Middle frontal gyrus (tissue), 1 donor: ENCODE measurements at regions not wholly inside any gene's neighbourhood (a gene's known extent, or its start where the extent isn't known, plus 50 kb on each side); places are given as distances from the start of the nearest gene placed in this dataset.
A peak's percentile ranks its signal among the peaks of the same experiment; 100 is the strongest.

Source experiments
- DNase-seq: peaks from one replicate; pipeline ENCODE4 v3.0.0-alpha.2; 2015; ENCODE audit warnings: low spot score; ENCODE audit errors: extremely low spot score

DNA sequence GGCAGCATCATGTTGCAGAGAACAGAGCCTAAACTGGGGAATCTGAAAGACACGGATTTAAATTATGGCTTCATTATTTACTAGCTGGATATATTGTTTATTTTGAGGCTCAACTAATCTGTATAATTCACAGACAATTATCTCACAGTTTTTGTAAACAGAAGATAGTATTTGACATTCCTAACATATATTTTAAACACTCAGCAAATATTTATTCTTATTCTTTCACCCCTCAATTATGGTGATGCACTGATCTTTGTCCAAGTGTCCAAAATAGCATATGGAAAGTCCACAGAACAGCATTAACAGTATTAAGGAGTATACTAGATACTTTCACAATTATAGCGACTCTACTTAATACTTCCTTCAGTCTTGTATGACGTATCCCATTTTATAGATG, 257.0 kb downstream of the ADGRG6 start:
- no peak for DNase-seq

DNA sequence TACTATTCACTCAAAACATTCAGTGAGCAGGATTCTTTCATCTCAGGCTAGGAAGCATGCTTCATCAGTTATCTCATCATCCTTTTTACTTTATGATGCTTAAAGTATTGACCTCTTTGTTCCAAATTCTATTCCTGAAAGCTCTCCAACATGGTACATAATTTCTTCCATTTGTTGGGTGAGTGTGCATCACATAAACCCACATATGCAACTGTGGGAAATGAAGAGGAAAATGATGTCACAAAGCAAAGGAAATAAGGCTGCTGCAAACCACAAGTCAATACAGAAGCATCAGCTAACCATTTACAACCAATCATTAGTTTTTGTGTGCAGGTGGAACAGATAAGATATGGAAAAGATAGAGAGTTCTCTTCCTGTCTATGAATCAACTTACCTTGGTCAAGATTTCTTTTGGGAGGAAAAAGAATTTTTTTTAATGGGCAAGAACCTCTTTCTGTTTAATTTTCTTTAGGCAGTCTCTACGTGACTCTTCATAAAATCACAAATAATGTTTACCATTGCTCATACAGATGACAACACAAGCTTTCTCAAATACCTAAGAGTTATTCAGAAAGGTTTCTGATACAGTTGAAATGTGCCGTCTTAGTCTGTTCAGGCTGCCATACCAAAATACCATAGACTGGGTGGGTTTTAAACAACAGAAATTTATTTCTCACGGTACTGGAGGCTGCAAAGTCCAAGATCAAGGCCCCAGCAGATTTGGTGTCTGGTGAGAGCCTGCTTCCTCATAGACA, 259.9 kb downstream of the ADGRG6 start:
- no peak for DNase-seq

GRCh38 chr6:142562865-142563264, 261.1 kb downstream of the ADGRG6 start:
- DNase-seq: no peak

DNA sequence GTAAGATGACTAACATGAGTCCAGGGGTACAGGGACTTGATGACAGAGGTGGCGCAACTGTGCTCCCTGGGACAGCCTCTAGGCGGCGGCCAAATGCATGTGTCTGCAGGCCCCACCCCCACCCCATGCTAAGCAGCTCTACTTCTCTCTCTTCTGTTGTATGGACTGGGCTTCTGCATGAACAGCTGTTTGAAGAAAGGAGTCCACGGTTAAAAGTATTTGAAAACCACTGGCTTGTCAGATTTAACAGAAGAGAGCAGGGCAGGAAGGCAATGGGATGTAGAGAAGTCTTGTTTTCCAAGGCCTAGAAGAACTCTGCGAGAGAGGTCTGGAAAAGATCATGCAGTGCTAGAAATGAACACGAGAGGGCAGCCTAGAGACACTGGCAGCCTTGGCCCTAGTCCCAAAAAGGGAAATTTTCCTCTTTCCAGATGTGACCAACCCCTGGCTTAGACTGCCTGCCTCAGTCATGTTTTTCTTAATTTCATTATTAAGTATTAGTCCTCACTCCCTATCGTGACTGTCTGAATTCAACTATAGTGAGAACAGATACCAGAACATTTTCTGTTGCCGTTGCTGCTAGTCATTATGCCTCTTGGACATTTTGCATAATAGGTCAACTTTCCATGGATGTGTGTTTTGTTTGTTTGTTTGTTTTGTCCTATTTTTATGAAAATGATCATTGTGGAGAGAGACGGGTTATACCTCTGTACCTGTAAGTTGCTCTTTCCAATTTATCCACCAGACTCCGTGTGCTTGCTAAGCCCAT, 265.0 kb downstream of the ADGRG6 start:
- no peak for DNase-seq

GRCh38 chr6:142567461-142567860, 265.7 kb downstream of the ADGRG6 start:
- no peak for DNase-seq

- DNase-seq: peak; percentile 26
Measured at GRCh38 chr6:142568857-142569597, 267.2 kb downstream of the ADGRG6 start.

DNA sequence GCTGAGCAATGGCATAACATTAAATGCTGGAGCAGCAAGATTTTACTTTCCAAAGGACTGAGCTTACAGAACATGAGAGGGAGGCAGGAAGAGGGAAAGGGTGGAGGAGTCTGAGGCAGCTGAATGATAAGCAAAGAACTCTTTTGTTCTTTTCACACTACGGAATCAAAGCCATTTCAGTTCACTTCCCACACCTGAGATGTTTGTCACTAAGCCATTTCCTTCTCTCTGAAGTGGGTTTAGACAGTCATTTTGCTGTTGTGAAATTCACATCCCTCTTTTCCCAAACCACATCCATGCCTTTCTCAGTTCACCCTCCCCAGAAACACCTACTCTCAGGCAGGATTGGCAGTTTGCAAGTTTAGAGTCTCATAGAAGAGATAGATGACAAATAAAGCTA, 267.9 kb downstream of the ADGRG6 start:
- no peak for DNase-seq

DNA sequence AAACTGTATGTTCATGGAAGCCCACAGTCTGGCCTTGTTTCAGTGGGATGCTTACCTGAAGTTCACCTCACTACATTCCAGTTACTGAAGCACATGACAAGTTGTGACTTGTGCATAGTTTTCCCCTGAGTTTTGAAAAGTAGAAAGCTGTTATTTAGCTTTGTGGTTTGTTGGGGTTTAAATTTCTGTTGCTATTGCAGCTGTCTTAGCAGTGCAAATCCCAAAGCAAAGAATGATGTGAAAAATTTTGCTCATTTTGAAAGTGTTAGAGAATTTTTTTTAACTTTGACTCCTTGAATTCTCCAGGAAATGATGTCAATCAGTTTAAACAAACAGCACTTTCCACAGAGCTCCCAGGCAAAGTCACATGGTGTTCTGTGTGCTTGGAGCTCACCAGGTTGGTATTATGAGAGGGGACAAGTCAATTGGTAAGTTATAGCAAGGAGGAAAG, 268.4 kb downstream of the ADGRG6 start:
- no peak for DNase-seq

- no peak for DNase-seq
Measured at GRCh38 chr6:142592876-142593275, 291.1 kb downstream of the ADGRG6 start.

- DNase-seq: no peak
Measured at GRCh38 chr6:142597836-142598235, 296.0 kb downstream of the ADGRG6 start.

DNA sequence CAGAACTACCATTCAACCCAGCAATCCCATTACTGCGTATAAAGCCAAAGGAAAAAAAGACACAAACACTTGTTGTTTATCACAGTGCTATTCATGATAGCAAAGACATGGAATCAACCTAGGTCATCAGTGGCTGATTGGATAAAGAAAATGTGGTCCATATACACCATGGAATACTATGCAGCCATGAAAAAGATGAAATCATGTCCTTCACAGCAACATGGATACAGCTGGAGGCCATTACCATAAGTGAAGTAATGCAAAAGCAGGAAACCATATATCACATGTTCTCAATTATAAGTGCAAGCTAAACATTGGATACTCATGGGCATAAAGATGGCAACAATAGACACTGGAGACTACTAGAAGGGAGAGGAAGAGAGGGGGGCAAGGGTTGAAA, 299.6 kb downstream of the ADGRG6 start:
- DNase-seq: no peak

DNA sequence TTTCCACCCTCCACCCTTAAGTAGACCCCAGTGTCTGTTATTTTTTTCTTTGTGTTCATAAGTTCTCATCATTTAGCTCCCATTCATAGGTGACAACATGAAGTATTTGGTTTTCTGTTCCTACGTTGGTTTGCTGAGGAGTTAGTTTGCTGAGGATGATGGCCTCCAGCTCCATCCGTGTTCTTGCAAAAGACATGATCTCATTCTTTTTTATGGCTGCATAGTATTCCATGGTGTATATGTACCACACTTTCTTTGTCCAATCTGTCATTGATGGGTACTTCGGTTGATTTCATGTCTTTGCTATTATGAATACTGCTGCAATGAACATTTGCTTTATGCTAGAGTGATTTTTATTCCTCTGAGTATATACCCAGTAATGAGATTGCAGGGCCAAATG, 301.2 kb downstream of the ADGRG6 start:
- no peak for DNase-seq

GRCh38 chr6:142605922-142606485, 304.2 kb downstream of the ADGRG6 start:
- DNase-seq: no peak

DNA sequence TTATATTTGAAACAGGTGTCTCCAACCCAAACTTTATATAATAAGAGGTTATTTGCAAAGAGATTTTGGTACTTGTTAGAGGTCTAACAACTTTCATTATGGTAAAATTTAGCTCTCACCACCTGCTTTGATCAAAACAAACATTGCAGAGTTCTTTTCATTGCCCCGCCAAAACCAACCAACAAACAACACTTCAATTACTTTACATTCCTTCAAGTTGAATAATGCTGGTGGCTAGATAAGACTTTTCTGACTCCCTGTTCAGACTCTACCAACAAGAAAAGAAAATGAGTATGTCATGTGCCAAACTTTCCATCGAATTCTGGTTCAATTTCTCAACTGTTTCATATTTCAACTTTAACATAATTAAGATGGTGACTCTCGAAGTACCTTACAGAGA, 311.1 kb downstream of the ADGRG6 start:
- no peak for DNase-seq

DNA sequence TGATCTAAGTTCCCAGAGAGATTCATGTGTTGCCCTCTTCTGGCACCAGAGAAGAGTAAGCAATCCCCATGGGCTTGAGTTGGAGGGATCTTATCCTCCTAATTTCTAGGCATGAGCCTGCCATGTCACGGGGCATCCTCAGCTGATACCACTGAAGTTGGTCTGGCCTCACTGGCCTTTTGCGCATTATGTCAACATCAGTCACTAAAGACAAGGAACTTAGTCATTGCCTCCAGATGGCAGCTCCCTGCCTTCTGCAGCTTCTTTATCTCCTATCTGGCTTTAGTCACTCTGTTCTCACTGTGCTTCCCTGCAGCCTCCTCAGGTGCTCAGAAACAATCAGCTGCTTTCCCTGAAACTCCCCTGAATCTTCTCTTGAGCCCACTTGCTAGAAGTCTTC, 312.2 kb downstream of the ADGRG6 start:
- no peak for DNase-seq

- DNase-seq: no peak
Measured at GRCh38 chr6:142617158-142617557, 315.4 kb downstream of the ADGRG6 start.

DNA sequence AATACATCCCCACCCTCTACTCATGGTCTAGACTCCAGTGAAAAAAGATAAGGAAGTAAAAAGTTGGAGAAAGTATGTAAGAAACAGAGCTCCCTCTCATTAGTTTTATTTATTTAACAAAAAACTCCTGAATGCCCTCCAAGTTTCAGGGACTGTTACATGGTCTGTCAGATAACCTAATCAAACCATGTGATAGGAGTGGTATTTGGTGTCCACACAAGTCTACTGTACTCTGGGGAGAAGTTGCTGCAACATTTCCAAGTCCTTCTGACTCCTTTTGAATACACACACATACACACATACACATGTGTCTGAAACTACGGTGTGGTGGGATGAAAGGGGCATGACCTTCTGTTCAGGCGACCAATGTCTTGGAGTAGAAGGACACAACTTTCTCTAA, 320.0 kb downstream of the ADGRG6 start:
- DNase-seq: no peak

GRCh38 chr6:142624978-142625715, 319.8 kb downstream of the HIVEP2 start:
- DNase-seq: no peak

- no peak for DNase-seq
Measured at GRCh38 chr6:142627474-142627873, 317.5 kb downstream of the HIVEP2 start.

DNA sequence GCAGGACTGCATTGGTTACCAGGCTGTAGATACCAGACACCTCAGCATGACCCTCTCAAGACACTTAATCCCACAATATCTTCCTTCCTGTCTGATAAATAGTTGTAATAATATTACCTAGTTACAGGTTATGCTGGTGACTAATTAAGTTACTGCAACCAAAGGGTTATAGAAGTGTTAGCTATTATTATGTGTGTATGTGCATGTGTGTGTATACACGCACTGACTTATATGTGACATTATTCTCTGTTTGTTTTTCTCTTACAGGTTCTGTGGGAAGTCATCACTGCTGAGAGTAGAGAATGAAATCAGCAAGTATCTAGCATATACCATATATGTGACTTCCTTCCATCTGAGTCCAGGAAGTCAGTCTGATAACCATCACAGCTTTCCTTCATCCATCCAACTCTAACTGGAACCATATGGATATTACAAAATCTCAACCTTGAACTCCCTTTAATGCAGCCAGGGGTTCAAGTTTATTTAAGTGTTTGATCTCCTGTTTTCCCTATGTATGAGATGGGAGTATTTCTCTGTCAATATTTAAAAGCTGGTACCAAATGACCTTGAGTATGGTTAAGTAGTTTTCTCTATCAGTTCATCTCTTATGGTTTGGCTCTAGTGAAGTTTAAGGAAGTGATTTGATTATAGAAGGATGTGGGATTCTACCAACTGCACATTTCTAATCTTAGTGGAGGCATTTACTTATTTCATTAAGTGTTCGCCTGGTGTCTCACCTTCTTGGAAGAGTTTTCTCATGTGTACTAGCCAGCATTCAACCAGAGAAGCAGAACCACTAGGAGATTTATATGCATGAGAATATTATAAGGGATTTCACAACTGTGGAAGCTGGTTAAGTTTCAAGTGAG, 313.2 kb downstream of the HIVEP2 start:
- DNase-seq: no peak
